HG03571 (cell line): ENCODE measurements at regions not wholly inside any gene's neighbourhood (a gene's known extent, or its start where the extent isn't known, plus 50 kb on each side); places are given as distances from the start of the nearest gene placed in this dataset.

Experiments
- ATAC-seq: cut with Tn5 transposase; IDR thresholded peaks from one replicate; pipeline ENCODE4 v1.9.1; 2021; ENCODE audit not compliant: unreplicated experiment

DNA sequence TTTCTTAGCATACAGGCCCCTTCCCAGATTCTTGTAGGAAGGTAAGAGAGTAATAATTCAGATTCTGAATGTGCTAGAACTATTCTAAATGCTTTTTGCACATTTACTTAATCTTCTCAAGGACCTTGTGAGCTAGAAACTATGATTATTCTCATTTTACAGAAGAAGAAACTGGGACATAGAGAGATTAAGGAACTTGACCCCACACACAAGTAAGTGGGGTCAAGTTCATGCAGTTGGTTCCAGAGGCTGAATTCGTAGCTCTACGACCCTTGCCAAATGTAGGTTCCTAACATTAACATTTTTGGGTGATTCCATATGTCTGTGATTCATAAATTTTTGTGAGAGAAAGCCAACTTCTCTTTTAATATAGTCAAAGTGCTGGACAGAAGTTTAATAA, 238.1 kb downstream of the LACC1 start:
- ATAC-seq: no peak

- ATAC-seq: no peak
Observed at GRCh38 chr13:44118881-44119280, 239.2 kb downstream of the LACC1 start.

- no peak for ATAC-seq
Observed at GRCh38 chr13:44120043-44120442, 240.3 kb downstream of the LACC1 start.

- no peak for ATAC-seq
Observed at GRCh38 chr13:44120849-44121755, 241.4 kb downstream of the LACC1 start.

- no peak for ATAC-seq
Observed at GRCh38 chr13:44124352-44124751, 244.6 kb downstream of the LACC1 start.

DNA sequence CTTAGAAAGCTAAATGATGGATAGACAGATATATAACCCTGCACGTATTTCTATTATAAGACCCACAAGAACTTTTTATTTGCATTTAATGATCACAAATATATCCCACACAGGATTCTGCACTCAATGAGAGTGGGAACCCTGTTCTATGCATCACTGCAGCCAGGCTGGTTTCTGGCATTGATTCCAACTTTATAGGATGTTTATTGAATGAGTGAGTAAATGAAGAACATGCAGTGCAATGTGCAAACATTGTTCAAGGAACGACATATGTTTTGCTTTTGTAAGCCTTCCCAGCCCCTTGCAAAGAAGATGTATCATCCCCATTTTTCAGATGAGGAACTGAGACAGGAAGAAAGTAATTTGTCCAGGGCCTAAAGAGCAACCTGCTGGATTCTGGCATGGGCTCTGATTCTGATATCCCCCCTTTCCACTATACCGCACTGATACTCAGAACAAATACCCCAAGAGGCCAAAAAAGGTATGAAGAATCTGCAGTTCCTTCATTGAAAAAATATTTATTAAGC, 246.3 kb downstream of the LACC1 start:
- no peak for ATAC-seq

DNA sequence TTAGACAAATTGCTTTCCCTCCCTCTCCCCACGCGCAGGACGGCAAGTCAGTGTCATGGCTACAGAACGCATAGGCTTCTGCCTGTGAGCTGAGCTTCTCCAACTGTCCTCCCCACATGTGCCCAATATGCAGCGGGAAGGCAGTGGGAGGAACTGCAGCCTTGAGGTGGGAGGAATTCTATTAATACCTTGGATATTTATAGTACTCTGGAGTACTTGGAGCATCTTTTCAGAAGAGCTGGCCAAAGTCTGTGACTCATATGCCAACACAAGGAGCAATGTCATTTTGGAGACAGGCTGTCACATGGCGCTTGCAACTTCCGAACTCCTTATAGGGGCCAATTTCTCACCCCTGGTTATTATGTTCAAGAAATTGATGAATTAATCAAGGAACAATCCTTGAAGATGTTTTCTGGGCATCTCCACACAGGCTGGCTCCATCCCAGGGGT, 245.0 kb upstream of the SERP2 start:
- ATAC-seq: no peak

DNA sequence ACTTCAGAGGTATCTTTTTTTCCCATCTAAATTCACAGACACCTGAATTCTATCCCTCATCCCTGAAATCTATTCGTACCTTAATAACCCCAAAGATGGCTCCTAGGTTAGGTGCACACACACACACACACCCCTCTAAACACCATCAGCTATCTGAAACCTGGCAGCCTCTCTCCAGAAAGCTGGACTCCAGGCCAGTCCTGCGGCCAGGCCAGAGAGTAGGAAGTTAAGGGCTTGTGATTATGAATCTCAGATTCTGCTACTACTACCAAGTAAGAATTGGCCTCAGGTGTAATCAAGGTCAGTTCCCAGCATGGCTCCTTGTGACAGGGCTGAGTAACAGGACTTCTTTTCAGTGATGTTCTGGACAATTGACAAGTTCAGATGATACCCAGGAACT, 244.2 kb upstream of the SERP2 start:
- ATAC-seq: no peak

DNA sequence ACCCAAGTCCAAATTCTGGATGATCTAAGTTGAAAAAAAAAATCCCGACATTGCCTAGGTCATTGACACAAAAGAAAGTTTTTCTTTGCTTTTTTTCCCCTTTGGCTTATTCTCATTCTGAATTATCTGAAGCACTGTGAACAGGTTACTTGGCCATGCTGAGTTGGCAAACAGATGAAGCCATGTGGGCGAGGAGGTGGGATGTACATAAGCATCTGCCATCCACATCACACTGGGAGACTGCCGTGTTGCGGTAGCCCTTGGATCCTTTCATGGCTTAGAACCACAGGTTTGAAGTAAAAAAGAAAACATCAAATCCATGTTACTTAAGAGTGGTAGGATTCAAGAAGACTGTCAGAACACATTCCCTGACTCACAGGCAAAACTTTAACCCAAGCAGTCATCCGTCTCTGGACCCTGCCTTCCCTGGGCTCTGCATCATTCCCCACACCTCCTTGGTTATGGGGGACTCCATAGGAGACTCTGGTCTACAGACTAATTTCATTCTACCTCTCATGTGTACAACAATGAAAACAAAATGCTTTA, 242.5 kb upstream of the SERP2 start:
- ATAC-seq: no peak

- no peak for ATAC-seq
Observed at GRCh38 chr13:44132710-44133109, 240.9 kb upstream of the SERP2 start.

- ATAC-seq: no peak
Observed at GRCh38 chr13:44133626-44134025, 240.0 kb upstream of the SERP2 start.

DNA sequence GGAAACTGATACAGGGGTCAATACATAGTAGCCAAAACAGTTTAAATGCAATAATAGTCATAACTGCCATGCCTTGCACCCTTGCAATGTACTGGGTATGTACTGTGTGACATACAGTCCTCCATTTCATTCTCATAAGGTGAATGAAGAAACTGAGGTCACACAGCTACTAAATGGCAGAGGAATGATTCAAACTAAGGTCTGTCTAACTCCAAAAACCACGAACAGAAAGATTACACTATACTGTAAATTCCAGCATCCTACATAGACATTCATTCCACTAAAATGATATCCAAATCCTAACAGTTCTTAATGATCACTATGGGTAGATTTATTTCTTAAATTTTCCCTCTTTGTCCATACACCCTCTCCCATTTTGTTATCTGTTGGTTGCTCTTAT, 238.1 kb upstream of the SERP2 start:
- ATAC-seq: no peak

DNA sequence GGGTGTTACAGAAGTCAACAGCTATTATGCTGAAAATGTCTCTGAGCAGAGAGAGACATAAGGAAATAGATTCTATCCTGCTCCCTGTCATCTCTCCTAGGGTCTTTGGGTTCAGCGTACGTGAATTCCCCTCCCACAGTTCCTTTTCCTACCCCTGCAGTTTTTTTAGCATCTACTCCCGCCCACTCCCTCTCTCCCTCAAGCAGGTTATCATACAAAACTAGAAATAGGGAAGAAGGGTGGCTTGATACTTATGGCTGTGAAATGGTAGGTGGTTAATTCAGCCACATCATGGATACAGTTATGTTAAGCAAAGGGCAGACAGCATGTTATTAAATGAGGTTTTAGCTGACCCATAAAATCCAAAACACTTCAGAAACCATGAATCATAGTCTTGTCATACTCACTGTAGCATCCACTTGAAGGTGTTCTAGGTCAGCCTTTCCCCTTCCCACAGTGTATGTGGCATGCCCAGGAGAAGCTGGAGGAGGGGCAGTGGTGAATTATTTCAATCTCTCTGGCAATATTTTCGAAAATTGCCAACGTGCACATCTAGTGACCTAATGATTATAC, 236.8 kb upstream of the SERP2 start:
- no peak for ATAC-seq

DNA sequence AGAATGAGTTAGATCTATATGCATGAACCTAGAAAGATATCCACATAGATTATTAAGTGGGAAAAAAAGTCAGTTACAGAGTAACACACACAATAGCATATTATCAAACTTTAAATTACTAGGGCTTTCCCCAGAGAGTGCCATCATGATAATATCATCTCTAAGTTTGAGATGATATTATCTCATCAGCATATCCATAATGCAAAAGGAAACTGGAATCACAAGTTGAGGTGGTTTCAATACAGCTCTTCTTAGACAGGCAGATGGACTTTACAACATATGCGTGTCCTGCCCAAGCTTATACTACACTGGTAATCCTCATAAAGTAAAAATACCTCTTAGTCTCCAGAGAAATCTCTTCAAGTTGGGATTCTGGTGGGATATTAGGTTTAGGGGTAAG, 236.2 kb upstream of the SERP2 start:
- no peak for ATAC-seq

- ATAC-seq: no peak
Observed at GRCh38 chr13:44140146-44140545, 233.5 kb upstream of the SERP2 start.

- ATAC-seq: no peak
Observed at GRCh38 chr13:44140888-44141724, 232.5 kb upstream of the SERP2 start.

GRCh38 chr13:44141725-44142539, 231.7 kb upstream of the SERP2 start:
- peak; percentile 100 for ATAC-seq

- ATAC-seq: no peak
Observed at GRCh38 chr13:44142540-44142867, 231.1 kb upstream of the SERP2 start.

DNA sequence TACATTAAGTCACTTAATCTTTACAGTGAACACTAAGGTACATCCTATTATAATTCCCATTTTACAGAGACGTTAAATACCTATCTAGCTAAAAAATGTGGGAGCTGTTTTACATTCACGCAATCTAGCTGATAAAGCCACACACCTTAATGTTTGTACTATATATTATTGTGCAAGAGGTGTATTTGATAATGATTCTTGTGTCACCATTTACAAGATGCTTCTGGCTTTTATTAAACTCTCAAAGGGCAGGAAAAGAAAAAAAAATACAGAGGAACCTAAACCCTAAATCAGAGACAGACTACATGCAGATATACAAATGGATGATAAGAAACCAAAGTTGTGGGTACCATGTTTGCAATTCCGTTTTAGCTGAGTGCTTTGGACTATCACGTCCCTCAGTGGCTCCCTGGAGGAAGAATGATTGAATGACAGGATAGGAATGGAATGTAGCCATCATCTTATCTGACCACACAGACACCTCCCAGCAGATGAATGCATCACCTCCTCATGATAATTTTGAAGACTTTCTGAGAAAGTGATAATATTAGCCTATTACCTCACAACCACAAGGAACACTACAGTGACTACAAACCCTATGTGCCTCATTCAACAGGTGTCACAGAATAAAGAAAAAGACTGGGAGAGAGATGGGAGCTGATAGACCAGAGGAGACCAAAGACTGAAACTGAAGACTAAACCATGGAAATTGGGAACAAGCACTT, 230.5 kb upstream of the SERP2 start:
- no peak for ATAC-seq

DNA sequence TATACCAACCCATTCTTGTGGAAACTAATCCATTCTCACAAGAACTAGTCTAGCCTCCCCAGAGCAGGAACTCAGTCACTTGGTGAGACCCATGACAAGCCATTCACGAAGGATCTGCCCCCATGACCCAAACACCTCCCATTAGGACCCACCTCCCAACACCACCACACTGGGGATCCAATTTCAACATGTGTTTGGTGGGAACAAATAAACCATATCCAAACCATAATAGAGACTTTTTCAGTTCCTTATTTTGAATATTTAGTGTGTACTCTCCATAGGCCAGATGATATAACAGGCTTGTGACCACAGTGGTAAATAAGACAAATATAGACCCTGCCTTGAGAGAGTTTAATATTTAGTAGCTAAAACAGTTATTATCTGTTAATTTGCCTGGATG, 227.5 kb upstream of the SERP2 start:
- no peak for ATAC-seq
